Muscle of leg (tissue), 3 donors: ENCODE measurements at regions not wholly inside any gene's neighbourhood (a gene's known extent, or its start where the extent isn't known, plus 50 kb on each side); places are given as distances from the start of the nearest gene placed in this dataset.

Experiments used
- DNase-seq: peaks from one replicate; pipeline ENCODE4 v3.0.0; 2013
- H3K27ac ChIP-seq: one replicate; pipeline ENCODE4 v1.5.1; 2013; ENCODE audit warnings: mild to moderate bottlenecking, low read length, control low read depth
- H3K27me3 ChIP-seq: one replicate; pipeline ENCODE4 v1.6.1; 2013; ENCODE audit warnings: low read length; ENCODE audit not compliant: control insufficient read depth, insufficient read depth
- H3K36me3 ChIP-seq: one replicate; pipeline ENCODE4 v1.6.1; 2013; ENCODE audit warnings: low read length; ENCODE audit not compliant: control insufficient read depth, insufficient read depth
- H3K4me1 ChIP-seq: one replicate; pipeline ENCODE4 v1.6.1; 2013; ENCODE audit warnings: low read length; ENCODE audit not compliant: control insufficient read depth, insufficient read depth
- H3K4me3 ChIP-seq: one replicate; pipeline ENCODE4 v1.5.1; 2013; ENCODE audit warnings: low read length, control low read depth
- H3K9me3 ChIP-seq: replicated peaks from 2 replicates; pipeline ENCODE4 v1.6.1; 2013; ENCODE audit warnings: low read depth, low read length; ENCODE audit not compliant: control insufficient read depth
- WGBS: methylation state at CpG from one replicate; pipeline ENCODE4 v1.1.5; 2013; ENCODE audit warnings: missing lambda C conversion rate; ENCODE audit not compliant: insufficient coverage; 5-methylcytosine and 5-hydroxymethylcytosine counted together

DNA sequence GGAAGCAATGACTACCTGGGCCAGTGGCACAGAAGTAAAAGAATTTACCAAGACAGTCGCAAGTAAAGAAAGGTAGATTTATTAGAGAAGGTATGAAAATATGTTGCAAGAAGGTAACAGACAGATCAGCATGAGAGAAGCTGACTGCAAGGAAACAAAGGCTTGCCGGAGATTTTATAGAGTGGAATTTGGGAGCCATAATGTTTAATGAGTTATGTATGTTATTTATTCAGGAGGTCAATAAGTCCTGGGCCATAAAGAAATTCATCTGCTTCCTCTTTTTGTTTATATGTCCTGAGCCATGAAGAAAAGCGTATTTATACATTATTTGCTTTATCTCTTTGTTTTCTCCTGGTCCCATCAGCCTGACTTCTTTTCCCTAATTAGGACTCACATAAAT is 423.6 kb downstream of the PTH2R start:
- Histone ChIP-seq H3K4me3 (no peak overlapping the region), H3K27ac (no peak overlapping the region), H3K36me3 (no peaks in the 10 kb centered on the region), H3K9me3 (peaks cover 2% of the 10 kb centered on the region), H3K27me3 (no peaks in the 10 kb centered on the region), H3K4me1 (no peaks in the 10 kb centered on the region)
- WGBS = 50% methylated on average over 2 of the region's 3 CpGs
- no peak for DNase-seq

DNA sequence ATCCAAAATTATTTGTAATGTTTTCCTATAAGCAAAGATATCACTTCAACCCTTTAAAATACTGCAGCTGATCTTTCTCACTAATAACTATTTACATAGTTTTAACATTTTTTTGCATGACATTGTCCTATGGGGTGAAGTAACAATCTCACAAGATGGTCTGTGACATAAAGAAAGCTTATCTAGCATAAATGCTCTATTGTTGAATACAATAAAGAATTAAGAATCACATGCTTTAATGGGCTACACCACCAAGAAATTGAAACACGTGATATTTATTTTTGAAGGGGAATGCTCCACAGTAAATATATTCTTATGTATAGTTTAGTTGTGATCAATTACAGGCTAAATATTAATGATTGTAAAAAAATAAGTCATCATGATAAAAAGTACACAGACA is 441.1 kb downstream of the PTH2R start:
- no peaks in the 10 kb centered on the region for H3K4me1 ChIP-seq
- H3K27me3 ChIP-seq = no peaks in the 10 kb centered on the region
- H3K9me3 ChIP-seq = peaks cover 11% of the 10 kb centered on the region
- H3K4me3 ChIP-seq = no peak overlapping the region
- no peak for DNase-seq
- H3K36me3 ChIP-seq = no peaks in the 10 kb centered on the region
- WGBS = no CpG with 5 or more reads among the region's 1 CpG
- H3K27ac ChIP-seq = no peak overlapping the region

DNA sequence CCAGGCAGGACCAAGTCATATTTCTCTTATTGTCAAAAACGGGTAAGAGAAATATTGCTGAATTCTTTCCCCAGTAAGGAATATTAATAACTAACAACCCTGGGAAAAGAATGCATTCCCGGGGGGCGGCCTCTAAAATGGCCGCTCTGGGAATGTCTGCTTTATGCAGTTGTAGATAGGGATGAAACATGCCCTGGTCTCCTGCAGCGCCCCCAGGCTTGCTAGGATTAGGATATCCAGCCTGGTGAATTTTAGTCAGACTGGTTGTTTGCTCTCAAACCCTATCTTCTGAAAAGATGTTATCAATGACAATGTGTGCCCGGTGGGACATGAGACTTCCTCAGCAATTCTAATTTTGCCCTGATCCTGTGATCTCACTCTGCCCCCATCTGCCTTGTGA is 448.1 kb downstream of the PTH2R start:
- no peaks in the 10 kb centered on the region for H3K27me3 ChIP-seq
- no peaks in the 10 kb centered on the region for H3K4me1 ChIP-seq
- WGBS = 91% methylated on average over 1 of the region's 6 CpGs
- DNase-seq = no peak
- no peaks in the 10 kb centered on the region for H3K36me3 ChIP-seq
- H3K4me3 ChIP-seq = no peak overlapping the region
- H3K9me3 ChIP-seq = peaks cover 25% of the 10 kb centered on the region
- H3K27ac ChIP-seq = no peak overlapping the region

DNA sequence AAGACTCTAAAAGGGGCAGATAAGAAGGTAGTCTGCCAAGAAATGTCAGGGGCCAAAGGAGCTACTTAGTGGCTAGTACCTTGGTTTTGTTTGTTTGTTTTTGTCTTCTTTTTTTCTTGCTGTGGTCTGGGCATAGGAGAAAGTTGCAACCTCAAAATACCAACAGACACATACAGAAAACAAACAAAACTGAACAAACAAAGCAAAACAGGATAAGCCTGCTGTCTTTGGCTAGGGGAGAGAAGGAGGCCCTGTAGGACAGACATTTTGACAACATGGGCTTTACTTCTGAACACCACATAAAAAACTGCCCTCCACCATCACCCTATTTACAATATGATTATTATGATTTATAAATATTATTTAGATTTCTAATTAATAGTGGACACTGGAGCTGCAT is 460.8 kb downstream of the PTH2R start:
- H3K4me1 ChIP-seq = no peaks in the 10 kb centered on the region
- H3K27ac ChIP-seq = no peak overlapping the region
- DNase-seq = no peak
- peaks cover 9% of the 10 kb centered on the region for H3K9me3 ChIP-seq
- H3K36me3 ChIP-seq = no peaks in the 10 kb centered on the region
- H3K4me3 ChIP-seq = no peak overlapping the region
- H3K27me3 ChIP-seq = no peaks in the 10 kb centered on the region

DNA sequence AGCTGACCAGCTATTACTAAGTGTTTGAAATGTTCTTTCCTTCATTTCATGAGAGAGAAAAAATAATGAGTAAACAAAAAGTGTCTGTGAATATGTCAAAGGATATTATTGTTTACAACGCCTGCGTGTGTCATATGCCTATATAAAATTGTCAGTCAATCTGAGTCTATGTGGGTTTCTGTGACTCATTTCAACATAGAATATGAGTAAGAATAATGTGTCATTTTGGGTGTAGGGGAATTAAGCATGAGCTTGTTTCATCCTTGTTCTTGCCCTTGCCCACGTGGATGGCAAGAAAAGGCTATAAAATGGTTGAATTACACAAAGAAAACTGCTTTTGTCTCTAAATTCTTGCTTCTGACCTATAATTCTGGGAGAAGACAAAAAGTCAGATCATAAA is 466.0 kb downstream of the PTH2R start:
- Histone ChIP-seq H3K9me3 (peaks cover 9% of the 10 kb centered on the region), H3K27ac (no peak overlapping the region), H3K36me3 (no peaks in the 10 kb centered on the region), H3K27me3 (no peaks in the 10 kb centered on the region), H3K4me1 (no peaks in the 10 kb centered on the region), H3K4me3 (no peak overlapping the region)
- WGBS = no CpG with 5 or more reads among the region's 3 CpGs
- DNase-seq = no peak

DNA sequence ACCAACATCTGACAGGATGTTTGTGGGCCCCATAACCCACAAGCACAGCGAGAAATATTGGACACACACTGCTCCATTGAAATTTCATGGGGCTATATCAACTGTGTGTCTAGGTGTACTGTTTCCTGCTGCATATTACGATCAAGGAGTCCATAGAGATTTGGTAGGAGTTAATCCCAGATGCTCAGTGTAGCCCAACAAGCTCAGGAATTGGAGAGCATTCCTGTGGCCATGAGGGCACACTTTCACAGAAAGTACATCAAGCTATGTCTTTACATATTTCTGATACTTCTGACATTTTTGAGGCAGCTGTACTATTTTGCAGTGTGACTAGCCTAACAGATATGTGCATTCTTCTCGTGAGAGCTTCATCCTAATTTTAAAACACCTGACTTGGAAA is 473.1 kb downstream of the PTH2R start:
- Histone ChIP-seq H3K27me3 (no peaks in the 10 kb centered on the region), H3K4me3 (no peak overlapping the region), H3K9me3 (no peaks in the 10 kb centered on the region), H3K4me1 (no peaks in the 10 kb centered on the region), H3K36me3 (no peaks in the 10 kb centered on the region), H3K27ac (no peak overlapping the region)
- WGBS = 60% methylated on average over 1 of the region's 3 CpGs
- no peak for DNase-seq

DNA sequence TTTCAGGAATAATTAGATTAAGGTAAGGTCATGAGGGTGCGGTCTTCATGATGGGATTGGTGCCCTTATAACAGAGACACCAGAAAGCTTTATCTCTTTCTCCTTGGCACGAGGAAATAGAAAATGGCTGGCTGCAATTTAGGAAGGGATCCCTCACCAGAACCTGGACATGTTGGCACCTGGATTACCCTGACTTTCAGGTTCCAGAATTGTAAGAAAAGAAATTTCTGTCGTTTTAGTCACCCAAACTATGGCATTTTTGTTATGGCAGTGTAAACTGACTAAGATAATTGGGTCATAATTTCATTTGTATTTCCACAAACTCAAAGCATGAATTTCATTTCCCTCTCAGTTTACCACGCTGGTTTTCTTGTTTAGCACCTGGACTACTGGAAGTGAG is 473.6 kb downstream of the PTH2R start:
- no CpG with 5 or more reads among the region's 4 CpGs for WGBS

DNA sequence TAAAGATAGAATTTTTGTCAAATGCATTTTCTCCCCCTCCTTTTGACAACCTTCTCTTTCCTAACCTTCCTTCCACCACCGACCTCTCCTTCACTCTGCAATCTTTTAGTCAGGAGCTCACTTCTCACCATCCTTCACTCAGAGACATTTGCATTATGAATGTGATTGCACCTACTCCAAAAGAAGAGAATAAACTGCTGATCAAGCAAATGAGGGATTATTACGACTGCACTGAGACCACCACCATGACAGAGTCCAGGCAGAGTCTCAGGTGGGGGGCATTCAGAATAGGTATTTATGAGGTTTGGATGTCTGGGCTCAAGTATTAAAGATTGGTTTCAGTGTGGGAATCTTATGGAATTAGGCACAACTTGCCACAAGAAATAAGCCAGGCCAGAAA is 483.9 kb downstream of the PTH2R start:
- H3K9me3 ChIP-seq = no peaks in the 10 kb centered on the region
- 50% methylated on average over 1 of the region's 2 CpGs for WGBS
- no peaks in the 10 kb centered on the region for H3K36me3 ChIP-seq
- DNase-seq = no peak
- no peaks in the 10 kb centered on the region for H3K4me1 ChIP-seq
- no peaks in the 10 kb centered on the region for H3K27me3 ChIP-seq
- H3K4me3 ChIP-seq = no peak overlapping the region
- no peak overlapping the region for H3K27ac ChIP-seq

More for the DNA sequence above, 473.6 kb downstream of the PTH2R start:
- Histone ChIP-seq H3K27ac (no peak overlapping the region), H3K36me3 (no peaks in the 10 kb centered on the region), H3K4me3 (no peak overlapping the region), H3K9me3 (no peaks in the 10 kb centered on the region), H3K4me1 (no peaks in the 10 kb centered on the region), H3K27me3 (no peaks in the 10 kb centered on the region)
- no peak for DNase-seq

DNA sequence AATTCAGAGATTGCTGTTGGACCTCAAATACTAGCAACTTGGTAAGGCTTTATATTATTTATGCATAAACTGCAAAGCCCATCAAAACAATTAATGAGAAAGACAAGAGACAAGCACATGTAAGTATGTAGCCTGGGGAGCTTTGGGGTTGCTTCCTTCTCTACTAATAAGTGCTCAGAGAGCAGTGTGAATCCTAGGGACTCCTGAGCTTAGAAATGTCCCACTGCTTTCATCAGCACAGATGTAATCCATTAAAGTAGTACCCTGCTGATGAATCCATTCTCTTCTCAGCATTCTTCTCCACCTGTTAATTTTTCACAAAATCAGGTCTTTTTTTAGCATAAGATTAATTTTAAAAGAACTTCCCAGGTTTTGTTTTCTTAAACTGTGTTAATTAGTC is 485.6 kb downstream of the PTH2R start:
- DNase-seq = no peak
- no peaks in the 10 kb centered on the region for H3K4me1 ChIP-seq
- H3K27me3 ChIP-seq = no peaks in the 10 kb centered on the region
- no peak overlapping the region for H3K27ac ChIP-seq
- no peaks in the 10 kb centered on the region for H3K36me3 ChIP-seq
- H3K9me3 ChIP-seq = no peaks in the 10 kb centered on the region
- no peak overlapping the region for H3K4me3 ChIP-seq

DNA sequence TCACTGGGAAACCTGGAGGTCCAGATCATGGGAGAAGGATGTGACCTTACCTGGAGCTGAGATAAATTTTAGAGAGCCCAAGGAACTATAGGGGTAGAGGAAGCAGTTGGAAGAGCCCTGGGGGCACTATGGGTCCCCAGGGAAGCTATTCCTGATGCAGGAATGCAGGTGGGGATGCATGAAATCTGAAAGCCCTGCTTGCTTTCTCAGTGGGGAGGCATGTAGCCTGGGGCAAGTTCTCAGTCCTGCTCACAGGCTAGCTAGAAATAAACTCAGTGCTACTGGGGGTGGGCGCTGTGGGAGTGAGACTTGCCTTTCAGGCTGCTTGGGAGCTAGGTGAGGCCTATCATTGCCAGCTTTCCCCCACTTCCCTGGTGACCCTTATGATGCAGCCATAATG is 499.7 kb downstream of the PTH2R start:
- Histone ChIP-seq H3K4me1 (no peaks in the 10 kb centered on the region), H3K9me3 (peaks cover 12% of the 10 kb centered on the region), H3K27me3 (no peaks in the 10 kb centered on the region), H3K27ac (no peak overlapping the region), H3K4me3 (no peak overlapping the region), H3K36me3 (no peaks in the 10 kb centered on the region)
- 67% methylated on average over 1 of the region's 1 CpG for WGBS
- no peak for DNase-seq

DNA sequence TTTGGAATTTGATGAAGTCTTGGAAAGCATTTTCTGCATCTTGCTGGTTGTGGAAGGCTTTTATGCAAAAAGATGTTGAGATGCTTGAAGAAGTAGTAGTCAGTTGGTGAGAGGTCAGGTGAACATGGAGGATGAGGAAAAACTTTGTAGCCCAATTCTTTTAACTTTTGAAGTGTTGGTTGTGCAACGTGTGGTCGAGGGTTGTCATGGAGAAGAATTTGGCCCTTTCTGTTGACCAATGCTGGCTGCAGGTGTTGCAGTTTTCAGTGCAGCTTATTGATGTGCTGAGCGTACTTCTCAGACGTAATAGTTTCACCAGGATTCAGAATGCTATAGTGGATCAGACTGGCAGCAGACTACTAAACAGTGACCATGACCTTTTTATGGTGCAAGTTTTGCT is 508.4 kb upstream of the MAP2 start:
- H3K27ac ChIP-seq = no peak overlapping the region
- no peak for DNase-seq
- 89% methylated on average over 4 of the region's 4 CpGs for whole genome bisulfite sequencing
- no peaks in the 10 kb centered on the region for H3K4me1 ChIP-seq
- H3K4me3 ChIP-seq = no peak overlapping the region
- H3K36me3 ChIP-seq = no peaks in the 10 kb centered on the region
- H3K9me3 ChIP-seq = no peaks in the 10 kb centered on the region
- no peaks in the 10 kb centered on the region for H3K27me3 ChIP-seq
